Astrocyte of the spinal cord (primary cell): ENCODE measurements at regions not wholly inside any gene's neighbourhood (a gene's known extent, or its start where the extent isn't known, plus 50 kb on each side); places are given as distances from the start of the nearest gene placed in this dataset.

ENCODE experiments used
- DNase-seq: peaks from one replicate; pipeline ENCODE4 v3.0.0; 2011; ENCODE audit warnings: low read depth, low spot score
- H3K4me3 ChIP-seq: 2 replicates; pipeline ENCODE4 v1.5.1; 2011; ENCODE audit warnings: low read depth, mild to moderate bottlenecking, low read length, moderate library complexity
- in situ Hi-C: cut with HindIII; loops from 2 replicates; pipeline ENCODE4 v1.10.0; 2017; ENCODE audit warnings: low sequenced_read_pairs
- TF ChIP-seq, protein P1 (sequence below): IDR thresholded peaks from 2 replicates; pipeline ENCODE4 v1.5.1; 2012; ENCODE audit warnings: low read depth, mild to moderate bottlenecking, low read length, inconsistent platforms

- in situ Hi-C loops, result no loop called here
Observed at GRCh38 chr18:62442391-62442790, 80.4 kb upstream of the ZCCHC2 start.

DNA sequence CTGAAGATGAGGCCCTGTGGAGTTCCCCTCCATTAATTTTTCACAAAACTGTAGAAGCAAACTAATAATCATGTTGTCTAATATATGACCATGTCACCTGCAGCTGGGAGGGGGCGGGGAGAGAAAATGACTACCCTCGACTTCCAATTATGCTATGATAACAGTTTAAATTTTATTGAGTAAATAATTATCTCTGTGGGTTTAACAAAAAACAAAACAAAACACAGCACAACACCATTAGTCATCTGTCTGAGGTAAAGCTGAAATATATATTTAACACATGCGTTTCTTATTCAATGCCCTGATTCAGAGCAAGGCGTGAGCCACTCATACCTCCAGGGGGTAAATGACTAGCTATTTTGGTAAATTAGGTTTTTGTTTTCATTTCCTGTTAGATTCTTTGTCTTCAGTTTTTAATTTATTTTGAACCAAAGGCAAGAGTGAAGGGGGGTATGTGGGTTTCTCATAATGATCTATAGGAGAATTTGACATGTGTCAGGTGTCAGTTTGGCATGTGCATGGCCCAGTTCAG lies 77.4 kb upstream of the ZCCHC2 start:
- TF ChIP-seq, protein P1, sequence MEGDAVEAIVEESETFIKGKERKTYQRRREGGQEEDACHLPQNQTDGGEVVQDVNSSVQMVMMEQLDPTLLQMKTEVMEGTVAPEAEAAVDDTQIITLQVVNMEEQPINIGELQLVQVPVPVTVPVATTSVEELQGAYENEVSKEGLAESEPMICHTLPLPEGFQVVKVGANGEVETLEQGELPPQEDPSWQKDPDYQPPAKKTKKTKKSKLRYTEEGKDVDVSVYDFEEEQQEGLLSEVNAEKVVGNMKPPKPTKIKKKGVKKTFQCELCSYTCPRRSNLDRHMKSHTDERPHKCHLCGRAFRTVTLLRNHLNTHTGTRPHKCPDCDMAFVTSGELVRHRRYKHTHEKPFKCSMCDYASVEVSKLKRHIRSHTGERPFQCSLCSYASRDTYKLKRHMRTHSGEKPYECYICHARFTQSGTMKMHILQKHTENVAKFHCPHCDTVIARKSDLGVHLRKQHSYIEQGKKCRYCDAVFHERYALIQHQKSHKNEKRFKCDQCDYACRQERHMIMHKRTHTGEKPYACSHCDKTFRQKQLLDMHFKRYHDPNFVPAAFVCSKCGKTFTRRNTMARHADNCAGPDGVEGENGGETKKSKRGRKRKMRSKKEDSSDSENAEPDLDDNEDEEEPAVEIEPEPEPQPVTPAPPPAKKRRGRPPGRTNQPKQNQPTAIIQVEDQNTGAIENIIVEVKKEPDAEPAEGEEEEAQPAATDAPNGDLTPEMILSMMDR, result no peak
- no peak overlapping the region for H3K4me3 ChIP-seq
- in situ Hi-C loops, result no loop called here
- DNase-seq, result no peak

More at GRCh38 chr18:62442391-62442790, 80.4 kb upstream of the ZCCHC2 start:
- H3K4me3 ChIP-seq, result no peak overlapping the region
- TF ChIP-seq, protein P1, result no peak
- no peak for DNase-seq

GRCh38 chr18:62446511-62446910 lies 76.3 kb upstream of the ZCCHC2 start:
- DNase-seq, result no peak
- in situ Hi-C loops, result no loop called here
- H3K4me3 ChIP-seq, result no peak overlapping the region
- TF ChIP-seq, protein P1, result no peak

GRCh38 chr18:62447652-62448051 lies 75.2 kb upstream of the ZCCHC2 start:
- H3K4me3 ChIP-seq, result no peak overlapping the region
- TF ChIP-seq, protein P1, result no peak
- no peak for DNase-seq
- in situ Hi-C loops, result no loop called here

- TF ChIP-seq, protein P1, result no peak
- no peak overlapping the region for H3K4me3 ChIP-seq
- in situ Hi-C loops, result no loop called here
- DNase-seq, result no peak
Observed at GRCh38 chr18:62448426-62448825, 74.4 kb upstream of the ZCCHC2 start.

DNA sequence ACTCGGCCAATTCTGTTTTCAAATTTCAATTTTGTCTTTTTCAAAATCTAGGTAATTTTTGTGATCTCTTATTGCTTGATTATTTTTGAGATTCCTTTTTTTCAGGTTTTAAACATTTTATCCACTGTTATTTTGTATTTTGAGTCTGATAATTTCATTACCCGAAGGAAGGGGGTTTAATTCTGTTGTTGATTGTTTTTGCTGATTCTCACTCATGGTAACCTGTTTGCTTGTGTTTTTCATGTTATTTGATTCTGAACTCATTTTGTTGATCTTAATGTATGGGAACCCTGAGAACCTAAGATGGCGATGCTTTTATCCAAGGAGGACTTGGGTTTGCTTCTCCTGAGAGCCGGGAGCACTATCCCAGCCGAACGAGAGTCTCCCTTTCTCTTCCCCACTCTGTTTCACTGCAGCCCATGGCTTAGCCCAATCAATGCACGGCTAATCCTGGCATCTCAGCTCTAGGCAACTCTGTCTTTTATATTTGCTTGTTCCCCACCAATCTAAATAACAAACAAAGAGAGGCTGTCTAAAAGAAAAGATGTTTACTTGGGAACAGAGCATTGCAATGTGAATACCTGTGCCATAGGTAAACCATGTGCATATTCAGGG lies 73.2 kb upstream of the ZCCHC2 start:
- TF ChIP-seq, protein P1, result no peak
- no peak overlapping the region for H3K4me3 ChIP-seq
- in situ Hi-C loops, result no loop called here
- DNase-seq, result no peak

- in situ Hi-C loops, result no loop called here
- TF ChIP-seq, protein P1, result no peak
- no peak overlapping the region for H3K4me3 ChIP-seq
- DNase-seq, result no peak
Observed at GRCh38 chr18:62450175-62450545, 72.7 kb upstream of the ZCCHC2 start.
